GM21390 (cell line): ENCODE measurements at regions not wholly inside any gene's neighbourhood (a gene's known extent, or its start where the extent isn't known, plus 50 kb on each side); places are given as distances from the start of the nearest gene placed in this dataset.
A peak's percentile ranks its signal among the peaks of the same experiment; 100 is the strongest.
"Not testable (repeated sequence)": the region's sequence is repeated elsewhere in the genome, so short reads cannot be mapped to it uniquely, and the experiment has no call there.

Experiments
- ATAC-seq: cut with Tn5 transposase; IDR thresholded peaks from one replicate; pipeline ENCODE4 v1.9.1; 2021; ENCODE audit not compliant: unreplicated experiment

- no peak for ATAC-seq
Observed at GRCh38 chr12:46493834-46494181, 121.2 kb upstream of the SLC38A2 start.

DNA sequence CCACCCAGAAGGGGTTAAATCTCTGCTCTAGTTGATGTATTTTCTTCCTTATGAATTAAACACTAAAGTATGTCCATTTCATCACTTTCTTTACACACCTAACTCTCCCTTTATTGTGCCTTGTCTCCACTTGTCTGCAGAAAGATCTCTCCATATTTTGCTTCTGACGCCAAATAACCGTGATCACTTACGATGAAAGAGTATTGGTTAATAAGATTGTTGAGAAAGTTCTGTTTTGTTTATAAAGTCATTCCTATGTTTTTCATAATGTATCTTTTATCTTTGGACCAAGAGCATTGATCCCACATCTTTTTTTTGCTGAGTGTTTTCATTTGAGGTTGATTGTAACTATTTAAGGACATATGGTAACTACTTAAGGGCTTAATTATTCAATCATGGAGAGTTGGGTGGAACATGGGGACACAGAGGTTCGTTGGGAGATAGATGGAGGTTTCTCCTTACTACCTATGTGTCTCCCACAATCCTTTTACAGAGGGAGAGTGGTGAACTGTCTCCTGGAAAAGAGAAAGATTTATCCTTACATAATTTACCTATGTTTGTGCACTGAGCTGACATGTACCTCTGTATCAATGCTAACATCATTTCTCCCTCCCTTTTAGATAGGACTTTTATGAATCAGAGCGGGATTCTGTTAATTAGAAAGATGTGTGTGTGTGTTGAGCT, 120.7 kb upstream of the SLC38A2 start:
- ATAC-seq: no peak

GRCh38 chr12:46492471-46493085, 120.0 kb upstream of the SLC38A2 start:
- no peak for ATAC-seq

GRCh38 chr12:46491548-46491947, 119.0 kb upstream of the SLC38A2 start:
- ATAC-seq: no peak

GRCh38 chr12:46490635-46491034, 118.1 kb upstream of the SLC38A2 start:
- no peak for ATAC-seq

- ATAC-seq: no peak
Observed at GRCh38 chr12:46489951-46490388, 117.4 kb upstream of the SLC38A2 start.

GRCh38 chr12:46487567-46488131, 115.1 kb upstream of the SLC38A2 start:
- no peak for ATAC-seq

GRCh38 chr12:46486588-46486987, 114.0 kb upstream of the SLC38A2 start:
- ATAC-seq: no peak

- no peak for ATAC-seq
Observed at GRCh38 chr12:46485853-46486252, 113.3 kb upstream of the SLC38A2 start.

DNA sequence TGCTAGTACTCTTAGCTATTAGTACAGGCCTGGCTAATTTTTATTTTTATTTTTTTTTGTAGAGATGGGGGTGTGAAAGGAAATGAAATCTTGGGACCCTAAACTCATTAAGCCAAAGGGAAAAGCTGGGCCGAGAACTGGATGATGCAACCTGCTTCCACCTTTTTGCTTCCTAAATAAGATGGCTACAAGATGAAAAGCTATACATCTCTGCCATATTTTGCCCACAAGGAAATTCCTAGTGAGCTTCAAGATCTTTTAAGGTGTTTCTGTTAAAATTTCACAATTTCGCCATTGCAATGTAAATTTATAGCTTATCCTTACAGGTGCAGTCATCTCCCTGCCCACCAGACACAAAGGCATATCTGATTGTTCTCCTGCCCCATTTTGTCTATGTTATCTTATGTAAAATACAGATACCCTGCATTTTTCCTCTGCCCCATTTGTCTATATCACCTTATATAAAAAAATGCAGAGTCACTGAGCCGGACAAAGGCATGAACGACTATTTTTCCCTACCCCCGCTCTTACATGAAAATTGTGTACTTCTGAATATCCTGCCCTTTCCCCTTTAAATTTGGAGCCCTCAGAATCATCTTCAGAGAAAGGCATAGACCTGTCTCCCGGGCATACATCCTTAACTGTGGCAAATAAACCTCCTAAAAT, 112.0 kb upstream of the SLC38A2 start:
- ATAC-seq: no peak

- no peak for ATAC-seq
Observed at GRCh38 chr12:46483572-46484395, 111.2 kb upstream of the SLC38A2 start.

DNA sequence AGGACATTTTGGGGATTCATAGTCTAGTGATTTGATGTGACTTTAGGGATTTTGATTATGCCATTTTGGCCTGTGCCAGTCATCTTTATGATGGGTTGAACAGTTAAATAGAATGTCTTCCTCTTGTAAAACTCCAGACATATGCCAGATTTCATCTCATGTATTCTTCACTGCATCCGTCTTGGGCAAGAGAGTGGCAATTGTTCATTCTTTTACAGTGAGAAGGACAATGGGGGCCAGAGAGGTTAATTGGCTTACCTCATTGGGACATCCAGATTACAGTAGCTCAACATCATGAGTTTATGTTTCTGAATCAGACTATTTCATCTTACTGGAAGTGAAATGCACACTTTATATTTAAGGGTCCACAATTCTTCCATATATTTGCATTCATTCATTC, 108.2 kb upstream of the SLC38A2 start:
- no peak for ATAC-seq

DNA sequence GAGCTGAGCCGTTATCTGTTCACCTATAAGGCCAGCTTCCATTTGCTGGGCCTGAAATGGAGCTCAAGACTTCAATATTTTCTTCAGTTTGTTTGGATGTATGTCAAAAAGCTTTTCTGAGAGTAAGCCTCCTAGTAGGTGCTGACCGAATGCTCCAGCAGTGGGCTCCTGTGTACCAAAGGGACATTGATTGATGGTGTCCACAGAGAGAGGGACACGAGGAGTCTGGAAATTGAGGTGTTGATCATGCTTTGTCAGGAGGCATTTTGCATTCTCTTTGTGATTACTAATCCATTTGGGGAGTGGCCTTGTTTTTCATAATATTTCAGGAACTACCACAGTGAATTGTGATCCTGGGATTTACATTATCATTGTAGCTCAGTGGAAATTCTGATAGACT, 107.7 kb upstream of the SLC38A2 start:
- no peak for ATAC-seq

DNA sequence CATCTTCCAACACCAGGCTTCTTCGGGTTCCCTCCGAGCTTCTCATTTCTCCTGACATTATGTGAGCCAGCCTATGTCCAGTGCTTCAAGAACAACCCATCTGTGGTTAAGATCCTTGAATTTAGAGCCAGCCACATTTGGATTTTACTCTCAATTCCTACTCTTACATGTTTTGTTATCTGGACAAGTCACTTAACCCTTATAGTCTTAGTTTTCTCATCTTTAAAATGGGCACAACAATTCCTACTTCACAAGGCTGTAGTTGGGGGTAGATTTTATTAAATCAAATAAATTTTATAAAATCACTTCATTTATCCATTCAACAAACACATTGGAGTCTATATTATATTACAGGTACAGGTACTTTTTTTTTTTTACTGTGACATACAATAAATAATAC, 105.5 kb upstream of the SLC38A2 start:
- ATAC-seq: no peak

GRCh38 chr12:46477541-46477940, 105.0 kb upstream of the SLC38A2 start:
- no peak for ATAC-seq

GRCh38 chr12:46475972-46476645, 103.5 kb upstream of the SLC38A2 start:
- ATAC-seq: no peak

DNA sequence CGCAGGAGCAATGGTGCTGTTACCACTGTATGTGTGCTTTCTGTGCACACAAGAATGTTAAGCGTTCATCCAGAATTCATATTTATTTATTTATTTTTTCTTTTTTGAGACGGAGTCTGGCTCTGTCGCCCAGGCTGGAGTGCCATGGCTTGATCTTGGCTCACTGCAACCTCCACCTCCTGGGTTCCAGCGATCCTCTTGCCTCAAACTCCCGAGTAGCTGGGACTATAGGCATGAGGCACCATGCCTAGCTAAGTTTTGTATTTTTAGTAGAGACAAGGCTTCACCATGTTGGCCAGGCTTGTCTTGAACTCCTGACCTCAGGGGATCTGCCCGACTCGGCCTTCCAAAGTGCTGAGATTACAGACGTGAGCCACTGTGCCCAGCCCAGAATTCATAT, 101.8 kb upstream of the SLC38A2 start:
- not testable (repeated sequence) for ATAC-seq

DNA sequence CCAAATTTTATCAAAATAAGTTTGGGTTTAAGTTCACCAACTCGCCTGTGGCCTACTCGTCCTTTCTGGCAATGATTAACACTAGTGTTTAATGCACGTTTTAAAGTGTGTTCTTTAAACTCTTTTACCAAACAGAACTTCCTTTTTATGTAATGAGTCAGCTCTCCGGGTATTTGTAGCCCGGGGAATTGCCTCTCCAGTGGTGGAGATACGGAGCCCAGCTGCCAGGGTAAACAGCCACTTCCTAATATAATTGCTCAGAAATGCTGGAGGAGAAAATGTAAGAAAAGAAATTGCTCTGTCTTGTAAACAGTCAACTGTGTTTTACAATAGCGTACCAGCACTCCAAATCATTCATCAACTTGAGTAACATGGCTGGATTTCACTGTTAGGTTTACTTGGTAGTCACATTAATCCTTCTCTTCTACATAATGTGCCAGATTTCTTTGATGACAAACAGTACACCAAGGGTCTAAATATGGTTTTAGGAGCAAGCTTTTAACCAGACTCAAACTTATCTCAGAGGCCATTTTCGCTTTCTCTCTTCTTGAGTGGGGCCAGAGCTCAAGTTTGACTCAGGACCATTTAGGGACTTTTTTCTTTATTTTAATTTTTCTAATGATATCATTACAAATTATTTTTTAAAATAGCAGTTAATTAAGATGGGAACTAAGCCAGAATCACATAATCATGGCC, 101.2 kb upstream of the SLC38A2 start:
- peak; percentile 67 for ATAC-seq

- ATAC-seq: no peak
Observed at GRCh38 chr12:46472893-46473633, 100.5 kb upstream of the SLC38A2 start.
